ENCODE measurements at regions not wholly inside any gene's neighbourhood (a gene's known extent, or its start where the extent isn't known, plus 50 kb on each side); places are given as distances from the start of the nearest gene placed in this dataset.

DNA sequence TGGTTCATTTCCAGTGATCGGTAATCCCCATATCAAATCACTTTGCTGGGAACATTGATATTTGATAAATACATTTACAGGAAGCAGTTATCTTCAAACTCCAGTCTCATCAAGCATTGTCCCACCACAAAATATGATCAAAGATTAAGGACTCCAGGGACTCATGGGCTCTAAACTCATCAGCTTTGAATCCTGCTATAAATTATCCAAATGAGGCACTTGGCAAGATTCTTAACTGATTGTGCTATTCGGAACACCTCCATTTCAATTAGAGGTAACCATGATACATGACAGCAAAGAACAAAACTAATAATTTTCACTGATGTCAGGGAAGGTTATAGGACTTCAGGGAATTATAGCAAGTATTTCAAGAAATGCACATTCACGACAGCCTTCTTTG is 1088.1 kb upstream of the PIK3C3 start:
- TF ChIP-seq CTCF (IDR thresholded peaks at IDR 0.05) (no peak), EP300 (IDR thresholded peaks at IDR 0.05) (no peak), POLR2A (IDR thresholded peaks at IDR 0.05) (no peak)
- H3K4me1 ChIP-seq (ENCODE audit: insufficient read depth) = no peaks in the 10 kb centered on the region
- H3K4me3 ChIP-seq = no peak overlapping the region
- 82 to 87% (median 84%) methylated on average over 3 of the region's 3 CpGs for WGBS, 3 donors
- no peak for DNase-seq
- intact Hi-C loops (cut with DNase I) = no loop called here
- no peaks in the 10 kb centered on the region for H3K27me3 ChIP-seq
- no peaks in the 10 kb centered on the region for H3K9me3 ChIP-seq
- no peaks in the 10 kb centered on the region for H3K36me3 ChIP-seq
- H3K27ac ChIP-seq = no peak overlapping the region

GRCh38 chr18:40866013-40866645 is 1088.9 kb upstream of the PIK3C3 start:
- no peak for DNase-seq
- intact Hi-C loops (cut with DNase I) = no loop called here
- H3K9me3 ChIP-seq = no peaks in the 10 kb centered on the region
- TF ChIP-seq POLR2A (IDR thresholded peaks at IDR 0.05) (no peak), EP300 (IDR thresholded peaks at IDR 0.05) (no peak), CTCF (IDR thresholded peaks at IDR 0.05) (no peak)
- H3K36me3 ChIP-seq = no peaks in the 10 kb centered on the region
- H3K27me3 ChIP-seq = no peaks in the 10 kb centered on the region
- H3K4me1 ChIP-seq (ENCODE audit: insufficient read depth) = no peaks in the 10 kb centered on the region
- 85 to 97% (median 88%) methylated on average over 5 of the region's 5 CpGs for WGBS, 3 donors
- no peak overlapping the region for H3K4me3 ChIP-seq
- no peak overlapping the region for H3K27ac ChIP-seq

DNA sequence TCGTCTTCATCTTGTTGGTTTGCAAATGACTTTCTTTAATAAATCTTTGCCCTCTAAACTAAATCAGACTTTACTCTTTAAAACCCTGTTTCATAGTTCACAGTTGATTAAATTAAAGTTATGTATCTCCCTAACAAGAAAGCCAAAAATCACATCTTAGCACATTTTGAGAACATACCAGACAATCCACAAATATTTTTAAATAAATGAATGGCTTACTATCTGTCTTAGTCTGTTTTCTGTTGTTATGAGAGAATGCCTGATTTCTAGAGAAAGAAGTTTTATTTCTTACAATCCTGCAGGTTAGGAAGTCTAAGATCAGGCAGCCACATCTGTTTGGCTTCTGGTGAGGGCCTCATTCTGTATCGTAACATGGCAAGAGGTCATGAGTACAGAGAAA is 1090.2 kb upstream of the PIK3C3 start:
- Histone ChIP-seq H3K4me1 (ENCODE audit: insufficient read depth) (no peaks in the 10 kb centered on the region), H3K27ac (no peak overlapping the region), H3K36me3 (no peaks in the 10 kb centered on the region), H3K4me3 (no peak overlapping the region), H3K9me3 (no peaks in the 10 kb centered on the region), H3K27me3 (no peaks in the 10 kb centered on the region)
- WGBS, 3 donors = 55 to 65% (median 61%) methylated on average over 2 of the region's 2 CpGs
- intact Hi-C loops (cut with DNase I) = no loop called here
- TF ChIP-seq EP300 (IDR thresholded peaks at IDR 0.05) (no peak), POLR2A (IDR thresholded peaks at IDR 0.05) (no peak), CTCF (IDR thresholded peaks at IDR 0.05) (no peak)
- DNase-seq = no peak

DNA sequence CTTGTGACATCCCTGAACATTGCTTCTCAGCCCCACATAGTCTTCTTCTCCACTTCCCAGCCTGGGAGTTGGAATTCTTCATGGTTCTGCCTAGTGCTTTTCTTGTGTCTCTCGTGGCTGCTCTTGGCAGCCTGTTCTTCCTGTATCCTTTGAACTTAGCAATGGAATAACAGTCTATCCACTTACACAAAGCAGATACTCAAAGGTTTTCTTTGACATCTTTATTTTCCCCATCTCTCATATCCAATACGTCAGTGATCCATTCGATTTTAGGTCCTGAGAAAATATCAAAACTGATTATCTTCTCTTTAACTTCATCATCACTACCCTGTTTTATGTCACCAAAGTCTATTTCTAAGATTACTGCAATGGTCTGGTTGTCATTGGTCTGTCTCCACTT is 1091.2 kb upstream of the PIK3C3 start:
- Histone ChIP-seq H3K9me3 (no peaks in the 10 kb centered on the region), H3K4me3 (no peak overlapping the region), H3K27me3 (no peaks in the 10 kb centered on the region), H3K27ac (no peak overlapping the region), H3K4me1 (ENCODE audit: insufficient read depth) (no peaks in the 10 kb centered on the region), H3K36me3 (no peaks in the 10 kb centered on the region)
- TF ChIP-seq CTCF (IDR thresholded peaks at IDR 0.05) (no peak), EP300 (IDR thresholded peaks at IDR 0.05) (no peak)
- DNase-seq = no peak
- intact Hi-C loops (cut with DNase I) = no loop called here
- 73 to 81% (median 80%) methylated on average over 3 of the region's 3 CpGs for WGBS, 3 donors

All from ovary (tissue), 7 donors.